ENCODE measurements at regions not wholly inside any gene's neighbourhood (a gene's known extent, or its start where the extent isn't known, plus 50 kb on each side); places are given as distances from the start of the nearest gene placed in this dataset.

- no peak for TF ChIP-seq CTCF (IDR thresholded peaks at IDR 0.05)
- TF ChIP-seq POLR2A (IDR thresholded peaks at IDR 0.05): no peak
Observed at GRCh38 chr13:68895696-68896095, 1211.9 kb upstream of the ATXN8OS start.

All from heart left ventricle (tissue), 13 donors.